OCI-LY3 (cell line): ENCODE measurements at regions not wholly inside any gene's neighbourhood (a gene's known extent, or its start where the extent isn't known, plus 50 kb on each side); places are given as distances from the start of the nearest gene placed in this dataset.

Source experiments
- H2AFZ ChIP-seq: fragments of 200-600, 300-600 bp; shearing (Covaris generic); 2 replicates; pipeline ENCODE4 v1.6.0; 2014; ENCODE audit warnings: antibody characterized with exemption, low read depth, low read length
- H3K27ac ChIP-seq: fragments of 200-600, 300-600 bp; sonication (generic); 2 replicates; pipeline ENCODE4 v1.5.1; 2014; ENCODE audit warnings: mild to moderate bottlenecking, low read length, moderate library complexity, mixed read lengths
- H3K27me3 ChIP-seq: fragments of 200-600, 300-600 bp; sonication (generic); 2 replicates; pipeline ENCODE4 v1.6.1; 2014; ENCODE audit warnings: low read depth, low read length, mixed read lengths
- H3K36me3 ChIP-seq: fragments of 200-600, 300-600 bp; sonication (generic); replicated peaks from 2 replicates; pipeline ENCODE3; 2014; ENCODE audit warnings: low read depth, low read length, mixed read lengths
- H3K4me1 ChIP-seq: fragments of 300-600, 200-600 bp; sonication (generic); 2 replicates; pipeline ENCODE4 v1.6.1; 2014; ENCODE audit warnings: low read length, mixed read lengths
- H3K4me2 ChIP-seq: fragments of 200-600, 300-600 bp; sonication (generic); 2 replicates; pipeline ENCODE4 v1.6.1; 2014; ENCODE audit warnings: low read length, mixed read lengths
- H3K4me3 ChIP-seq: fragments of 300-600, 200-600 bp; sonication (generic); 2 replicates; pipeline ENCODE4 v1.5.1; 2014; ENCODE audit warnings: antibody characterized with exemption, mild to moderate bottlenecking, low read length, moderate library complexity
- H3K79me2 ChIP-seq: fragments of 300-600, 200-600 bp; shearing (Covaris generic); 2 replicates; pipeline ENCODE4 v1.6.1; 2014; ENCODE audit warnings: mild to moderate bottlenecking, low read length, mixed read lengths
- H3K9ac ChIP-seq: fragments of 300-600, 200-600 bp; shearing (Covaris generic); 2 replicates; pipeline ENCODE4 v1.6.0; 2014; ENCODE audit warnings: mild to moderate bottlenecking, low read length, moderate library complexity
- H3K9me3 ChIP-seq: fragments of 200-600, 300-600 bp; shearing (Covaris generic); 2 replicates; pipeline ENCODE4 v1.6.1; 2014; ENCODE audit warnings: low read length, mixed read lengths; ENCODE audit not compliant: insufficient read depth
- H4K20me1 ChIP-seq: fragments of 200-600, 300-600 bp; sonication (generic); 2 replicates; pipeline ENCODE4 v1.6.1; 2016; ENCODE audit warnings: low read length, mixed read lengths; ENCODE audit not compliant: insufficient read depth
- EZH2phosphoT487 ChIP-seq: fragments of 200-600 bp; shearing (Covaris generic); IDR thresholded peaks from 2 replicates; pipeline ENCODE4 v1.6.1; 2018; ENCODE audit warnings: antibody characterized with exemption, mixed run types, low read depth
- TF ChIP-seq, protein P1 (sequence below): fragments of 200-600, 300-600 bp; sonication (generic); IDR thresholded peaks from 2 replicates; pipeline ENCODE4 v1.5.1; 2014; ENCODE audit warnings: antibody characterized with exemption, low read length, low read depth

DNA sequence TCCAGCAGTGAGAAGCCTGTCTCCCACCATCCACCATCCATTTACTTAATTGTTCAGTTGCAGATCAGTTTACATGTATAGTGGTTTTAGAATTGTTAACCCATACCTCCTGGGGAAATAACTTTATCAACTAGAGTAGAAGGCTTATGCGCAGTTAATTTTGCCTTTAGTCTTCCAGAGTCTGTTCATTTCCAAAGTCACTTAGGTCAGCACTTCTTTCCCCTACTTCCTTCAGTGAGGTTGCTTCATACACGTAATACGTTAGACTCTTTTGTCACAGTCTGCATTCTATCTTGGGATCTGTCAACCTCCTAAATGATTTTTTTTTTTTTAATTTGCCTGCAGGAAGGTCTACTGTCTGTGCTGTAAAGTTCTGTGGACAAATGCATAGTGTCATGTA, 495.6 kb upstream of the ISX start:
- no peak overlapping the region for H3K27ac ChIP-seq
- no peaks in the 10 kb centered on the region for H3K79me2 ChIP-seq
- no peak overlapping the region for H3K4me2 ChIP-seq
- TF ChIP-seq EZH2phosphoT487 = no peak
- TF ChIP-seq, protein P1, sequence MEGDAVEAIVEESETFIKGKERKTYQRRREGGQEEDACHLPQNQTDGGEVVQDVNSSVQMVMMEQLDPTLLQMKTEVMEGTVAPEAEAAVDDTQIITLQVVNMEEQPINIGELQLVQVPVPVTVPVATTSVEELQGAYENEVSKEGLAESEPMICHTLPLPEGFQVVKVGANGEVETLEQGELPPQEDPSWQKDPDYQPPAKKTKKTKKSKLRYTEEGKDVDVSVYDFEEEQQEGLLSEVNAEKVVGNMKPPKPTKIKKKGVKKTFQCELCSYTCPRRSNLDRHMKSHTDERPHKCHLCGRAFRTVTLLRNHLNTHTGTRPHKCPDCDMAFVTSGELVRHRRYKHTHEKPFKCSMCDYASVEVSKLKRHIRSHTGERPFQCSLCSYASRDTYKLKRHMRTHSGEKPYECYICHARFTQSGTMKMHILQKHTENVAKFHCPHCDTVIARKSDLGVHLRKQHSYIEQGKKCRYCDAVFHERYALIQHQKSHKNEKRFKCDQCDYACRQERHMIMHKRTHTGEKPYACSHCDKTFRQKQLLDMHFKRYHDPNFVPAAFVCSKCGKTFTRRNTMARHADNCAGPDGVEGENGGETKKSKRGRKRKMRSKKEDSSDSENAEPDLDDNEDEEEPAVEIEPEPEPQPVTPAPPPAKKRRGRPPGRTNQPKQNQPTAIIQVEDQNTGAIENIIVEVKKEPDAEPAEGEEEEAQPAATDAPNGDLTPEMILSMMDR = no peak
- no peaks in the 10 kb centered on the region for H3K9me3 ChIP-seq
- H3K4me3 ChIP-seq = no peak overlapping the region
- H3K36me3 ChIP-seq = no peaks in the 10 kb centered on the region
- no peaks in the 10 kb centered on the region for H3K27me3 ChIP-seq
- H3K4me1 ChIP-seq = no peaks in the 10 kb centered on the region
- H4K20me1 ChIP-seq = no peaks in the 10 kb centered on the region
- H2AFZ ChIP-seq = no peak overlapping the region
- H3K9ac ChIP-seq = no peak overlapping the region

DNA sequence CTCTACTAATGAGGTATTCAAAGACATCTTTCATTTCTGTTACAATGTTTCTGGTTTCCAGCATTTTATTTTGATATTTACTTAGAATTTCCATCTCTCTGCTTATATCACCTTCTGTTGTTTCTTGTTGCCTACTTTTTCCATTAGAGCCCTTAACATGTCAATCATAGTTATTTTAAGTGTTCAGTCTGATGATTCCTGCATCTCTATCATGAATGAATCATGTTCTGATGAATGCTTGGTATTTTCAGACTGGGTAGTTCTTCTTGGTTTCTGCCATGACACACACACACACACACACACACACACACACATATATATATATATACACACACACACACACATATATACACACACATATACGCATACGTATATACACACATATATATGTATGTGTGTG, 486.4 kb upstream of the ISX start:
- Histone ChIP-seq H2AFZ (no peak overlapping the region), H4K20me1 (no peaks in the 10 kb centered on the region), H3K4me2 (no peak overlapping the region), H3K36me3 (no peaks in the 10 kb centered on the region), H3K27me3 (no peaks in the 10 kb centered on the region), H3K9me3 (no peaks in the 10 kb centered on the region), H3K9ac (no peak overlapping the region), H3K4me1 (no peaks in the 10 kb centered on the region), H3K4me3 (no peak overlapping the region), H3K27ac (no peak overlapping the region), H3K79me2 (no peaks in the 10 kb centered on the region)
- TF ChIP-seq, protein P1 = no peak
- no peak for TF ChIP-seq EZH2phosphoT487

DNA sequence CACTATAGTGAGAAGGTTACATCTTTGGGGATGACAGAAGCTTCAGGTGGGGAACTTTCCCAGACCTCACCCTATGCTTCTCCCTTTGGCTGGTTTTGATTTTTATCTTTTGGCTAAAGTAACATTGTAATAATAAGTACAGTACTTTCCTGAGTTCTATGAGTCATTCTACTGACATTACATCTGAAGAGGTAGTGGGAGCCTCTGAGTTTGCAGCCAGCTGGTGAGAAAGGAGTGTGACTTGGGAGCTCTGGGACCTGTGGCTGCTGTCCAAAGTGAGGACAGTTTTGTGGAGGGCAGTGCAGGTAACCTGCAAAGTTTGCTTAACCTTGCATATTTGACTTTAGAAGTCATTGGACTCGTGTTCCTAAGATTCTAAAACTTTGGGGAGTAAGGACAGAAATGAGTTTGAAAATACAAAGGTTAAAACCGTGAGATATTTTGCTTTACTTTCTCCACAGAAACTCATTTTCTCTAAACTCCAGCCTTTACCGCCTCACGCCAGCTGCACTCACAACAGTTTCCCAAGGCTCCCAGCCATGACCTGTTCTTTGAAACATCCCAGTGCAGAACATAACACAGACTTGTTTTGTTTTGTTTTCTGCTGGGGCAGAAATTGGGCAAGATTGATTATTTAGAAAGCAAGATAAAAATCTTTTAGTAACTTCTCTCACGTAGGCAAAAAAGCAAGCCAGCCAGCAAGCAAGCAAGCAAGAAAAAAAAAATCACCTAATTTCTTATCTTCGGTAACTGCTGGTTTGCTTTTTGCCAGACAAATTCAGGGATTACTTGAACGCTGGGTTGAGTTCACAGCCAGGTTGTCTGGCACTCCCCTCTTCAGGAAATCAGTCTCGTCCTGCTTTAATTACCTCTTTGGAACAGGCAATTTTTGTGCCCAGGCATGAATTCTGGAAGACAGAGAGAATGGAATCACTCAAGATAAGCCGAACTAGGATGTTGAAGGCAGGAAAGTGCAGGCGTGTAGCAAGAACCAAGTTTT, 478.3 kb upstream of the ISX start:
- Histone ChIP-seq H3K9me3 (no peaks in the 10 kb centered on the region), H3K4me1 (no peaks in the 10 kb centered on the region), H3K27ac (no peak overlapping the region), H3K36me3 (no peaks in the 10 kb centered on the region), H3K4me3 (no peak overlapping the region), H4K20me1 (no peaks in the 10 kb centered on the region; the same call in 1 of the 2 replicates), H3K9ac (no peak overlapping the region), H3K79me2 (no peaks in the 10 kb centered on the region), H2AFZ (no peak overlapping the region), H3K4me2 (no peak overlapping the region), H3K27me3 (no peaks in the 10 kb centered on the region)
- no peak for TF ChIP-seq EZH2phosphoT487
- TF ChIP-seq, protein P1 = no peak

DNA sequence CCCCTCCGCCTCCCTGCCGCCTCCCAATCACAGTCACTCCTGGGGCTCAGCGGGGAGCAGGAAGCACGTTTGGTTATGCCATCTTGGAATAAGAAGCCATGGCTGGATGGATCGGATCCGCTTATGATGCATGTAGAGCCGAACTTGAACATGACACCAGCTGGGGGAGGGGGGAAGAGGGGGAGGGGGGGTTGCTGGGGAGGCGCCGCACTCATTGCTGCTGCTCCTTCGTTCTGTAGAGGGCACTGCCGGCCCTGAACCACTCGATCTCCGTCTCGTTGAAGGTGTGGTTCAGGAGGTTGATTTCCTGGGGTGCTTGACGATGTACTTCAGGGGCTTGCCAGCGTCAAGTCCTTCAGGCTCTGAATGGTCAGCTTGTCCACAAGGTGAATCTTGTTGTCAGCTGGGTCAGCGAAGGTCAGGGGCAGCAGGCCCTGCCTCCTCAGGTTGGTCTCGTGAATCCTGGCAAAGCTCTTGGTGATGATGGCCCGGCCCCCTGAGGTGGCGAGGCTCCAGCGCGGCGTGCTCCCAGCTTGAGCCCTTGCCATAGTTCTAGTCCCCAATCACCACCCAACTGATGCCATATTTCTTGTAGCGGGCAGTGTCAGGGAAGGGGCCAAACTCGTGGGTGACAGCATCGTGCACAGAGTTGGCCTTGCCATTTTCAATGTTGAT, 476.9 kb upstream of the ISX start:
- Histone ChIP-seq H3K27ac (no peak overlapping the region), H4K20me1 (no peaks in the 10 kb centered on the region; the same call in 1 of the 2 replicates), H3K79me2 (no peaks in the 10 kb centered on the region), H3K4me3 (no peak overlapping the region), H3K9ac (no peak overlapping the region), H3K36me3 (no peaks in the 10 kb centered on the region), H2AFZ (no peak overlapping the region), H3K9me3 (no peaks in the 10 kb centered on the region), H3K4me2 (no peak overlapping the region), H3K4me1 (no peaks in the 10 kb centered on the region), H3K27me3 (no peaks in the 10 kb centered on the region)
- no peak for TF ChIP-seq EZH2phosphoT487
